Erythroblast (primary cell): ENCODE measurements at regions not wholly inside any gene's neighbourhood (a gene's known extent, or its start where the extent isn't known, plus 50 kb on each side); places are given as distances from the start of the nearest gene placed in this dataset.

ENCODE experiments used
- GATA1 ChIP-seq: IDR thresholded peaks from 2 replicates; pipeline ENCODE4 v1.6.1; 2011; ENCODE audit warnings: low read depth, mild to moderate bottlenecking, control low read depth, low read length, moderate library complexity
- POLR2A ChIP-seq: IDR thresholded peaks from 2 replicates; pipeline ENCODE4 v1.6.1; 2011; ENCODE audit warnings: mild to moderate bottlenecking, low read length

- no peak for TF ChIP-seq POLR2A
- TF ChIP-seq GATA1: no peak
These were observed 610.1 kb upstream of the SLC10A2 start for GRCh38 chr13:103676329-103676728.
